ENCODE measurements at regions not wholly inside any gene's neighbourhood (a gene's known extent, or its start where the extent isn't known, plus 50 kb on each side); places are given as distances from the start of the nearest gene placed in this dataset.

GRCh38 chr1:213864091-213864490 is 123.7 kb upstream of the PROX1 start:
- no peak for TF ChIP-seq CTCF (conservative IDR thresholded peaks at IDR 0.05; ENCODE audit: low read length)
- TF ChIP-seq EZH2phosphoT487 (IDR thresholded peaks at IDR 0.05; ENCODE audit: borderline replicate concordance, low read depth, low read length), result no peak
